Activated CD4-positive, alpha-beta T cell treated with anti-CD3 and anti-CD28 coated beads for 48 hours (primary cell): ENCODE measurements at regions not wholly inside any gene's neighbourhood (a gene's known extent, or its start where the extent isn't known, plus 50 kb on each side); places are given as distances from the start of the nearest gene placed in this dataset.

ENCODE experiments used
- DNase-seq: peaks from one replicate; pipeline ENCODE4 v3.0.0-alpha.2; 2020

GRCh38 chr9:70478963-70479641, 64.6 kb upstream of the KLF9 start:
- no peak for DNase-seq

- DNase-seq, result no peak
Measured at GRCh38 chr9:70477907-70478480, 63.5 kb upstream of the KLF9 start.

GRCh38 chr9:70477146-70477745, 62.8 kb upstream of the KLF9 start:
- no peak for DNase-seq

GRCh38 chr9:70475211-70475610, 60.8 kb upstream of the KLF9 start:
- no peak for DNase-seq

GRCh38 chr9:70474413-70474812, 60.0 kb upstream of the KLF9 start:
- DNase-seq, result no peak

- DNase-seq, result no peak
Measured at GRCh38 chr9:70472268-70473249, 58.1 kb upstream of the KLF9 start.

- no peak for DNase-seq
Measured at GRCh38 chr9:70470050-70471015, 55.9 kb upstream of the KLF9 start.

GRCh38 chr9:70468291-70468690, 53.8 kb upstream of the KLF9 start:
- no peak for DNase-seq

- DNase-seq, result peak; percentile 68
Measured at GRCh38 chr9:70466976-70467561, 52.6 kb upstream of the KLF9 start.

GRCh38 chr9:70465904-70466303, 51.4 kb upstream of the KLF9 start:
- DNase-seq, result no peak

GRCh38 chr9:70465398-70465797, 50.9 kb upstream of the KLF9 start:
- DNase-seq, result no peak
